Suprapubic skin (tissue), 3 donors: ENCODE measurements at regions not wholly inside any gene's neighbourhood (a gene's known extent, or its start where the extent isn't known, plus 50 kb on each side); places are given as distances from the start of the nearest gene placed in this dataset.

Source experiments
- CTCF ChIP-seq, 2 donors: fragments of 200-600 bp in 1 of 2; fragments of 450-650 bp in 1 of 2; sonication (generic) in 1 of 2; IDR thresholded peaks; one replicate each; pipeline ENCODE4 v1.5.1; 2016 to 2019; ENCODE audit warnings: antibody characterized with exemption in 2 of 2, mild to moderate bottlenecking in 1 of 2, moderate library complexity in 1 of 2
- POLR2A ChIP-seq, 2 donors: fragments of 450-650 bp; IDR thresholded peaks; one replicate each; pipeline ENCODE4 v1.6.1; 2017; ENCODE audit warnings: antibody characterized with exemption in 2 of 2, mild to moderate bottlenecking in 2 of 2, moderate library complexity in 2 of 2

DNA sequence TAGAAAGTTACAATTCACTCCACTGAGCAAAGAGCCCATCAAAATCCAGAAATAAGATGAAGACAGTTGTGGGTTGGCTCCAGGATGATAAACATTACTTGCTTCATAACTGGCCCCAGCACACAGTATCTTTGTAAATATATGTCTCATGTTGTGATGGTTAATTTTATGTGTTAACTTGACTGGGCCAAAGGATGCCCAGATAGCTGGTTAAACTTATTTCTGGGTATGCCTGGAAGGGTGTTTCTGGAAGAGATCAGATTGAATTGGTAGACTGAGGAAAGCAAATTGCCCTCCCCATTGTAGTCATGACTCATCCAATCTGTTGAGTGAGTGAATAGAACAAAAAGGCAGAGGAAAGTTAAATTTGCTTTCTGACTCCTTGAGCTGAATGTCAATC is 373.8 kb downstream of the LNPK start:
- TF ChIP-seq CTCF (IDR thresholded peaks at IDR 0.05) = no peak
- TF ChIP-seq POLR2A (IDR thresholded peaks at IDR 0.05) = no peak
